Upper lobe of left lung (tissue), 6 donors: ENCODE measurements at regions not wholly inside any gene's neighbourhood (a gene's known extent, or its start where the extent isn't known, plus 50 kb on each side); places are given as distances from the start of the nearest gene placed in this dataset.
A peak's percentile ranks its signal among the peaks of the same experiment; 100 is the strongest.

Source experiments
- ATAC-seq, 2 donors: fragments of 200-7000 bp; cut with Tn5 transposase; one replicate each; pipeline ENCODE4 v1.9.1; 2022; ENCODE audit warnings: mild to moderate bottlenecking in 2 of 2, moderate library complexity in 2 of 2; ENCODE audit not compliant: low FRiP score in 2 of 2
- DNase-seq, 2 donors: peaks; one replicate each; pipeline ENCODE4 v3.0.0-alpha.2; 2019 to 2020
- H3K27ac ChIP-seq, 4 donors: fragments of 200-600 bp; sonication (generic); one replicate each; pipeline ENCODE4 v1.5.1; 2016 to 2019
- H3K27me3 ChIP-seq, 4 donors: fragments of 200-600 bp; sonication (generic); one replicate each; pipeline ENCODE4 v1.5.1; 2017 to 2019
- H3K36me3 ChIP-seq, 4 donors: fragments of 200-600 bp; sonication (generic); one replicate each; pipeline ENCODE4 v1.5.1; 2016 to 2019
- H3K4me1 ChIP-seq, 4 donors: fragments of 200-600 bp; sonication (generic); one replicate each; pipeline ENCODE4 v1.5.1; 2018 to 2019
- H3K4me3 ChIP-seq, 4 donors: fragments of 200-600 bp; sonication (generic); one replicate each; pipeline ENCODE4 v1.5.1; 2017 to 2019; ENCODE audit warnings: mild to moderate bottlenecking in 2 of 4, moderate library complexity in 1 of 4
- H3K9me3 ChIP-seq, 4 donors: fragments of 200-600 bp; sonication (generic); one replicate each; pipeline ENCODE4 v1.5.1; 2018 to 2019
- CTCF ChIP-seq, 6 experiments: fragments of 450-650 bp in 4 of 6; fragments of 200-600 bp in 2 of 6; sonication (generic) in 2 of 6; IDR thresholded peaks; one replicate each; pipeline ENCODE4 v1.5.1; 2016 to 2019; ENCODE audit warnings: antibody characterized with exemption in 6 of 6
- EP300 ChIP-seq, 4 donors: sonication (generic); formaldehyde crosslinking; IDR thresholded peaks; one replicate each; pipeline ENCODE4 v1.5.1; 2017; ENCODE audit warnings: antibody characterized with exemption in 4 of 4, control low read depth in 2 of 4
- POLR2A ChIP-seq, 4 donors: fragments of 450-650 bp; IDR thresholded peaks; one replicate each; pipeline ENCODE4 v1.5.1; 2016 to 2017; ENCODE audit warnings: antibody characterized with exemption in 4 of 4, mild to moderate bottlenecking in 2 of 4
- POLR2AphosphoS5 ChIP-seq, 2 donors: sonication (generic); formaldehyde crosslinking; IDR thresholded peaks; one replicate each; pipeline ENCODE4 v1.5.1; 2017; ENCODE audit warnings: antibody characterized with exemption in 2 of 2
- WGBS, 2 donors: methylation state at CpG; one replicate each; pipeline ENCODE4 v1.1.5; 2017 to 2018; 5-methylcytosine and 5-hydroxymethylcytosine counted together
- donor health status: DM: no; HTN: no; CAD: no; lungs with moderate emphysema.
- donor health status: DM: no; HTN: yes; CAD: no; lungs with severe emphysema.

- peak overlapping the region; percentile 20 to 73 (median 47) for H3K27ac ChIP-seq
- peaks cover 0 to 5% (median 2%) of the 10 kb centered on the region in 4 donors for H3K4me1 ChIP-seq
- no peaks in the 10 kb centered on the region for H3K27me3 ChIP-seq
- no peaks in the 10 kb centered on the region for H3K36me3 ChIP-seq
- WGBS, 2 donors: 49 to 69% methylated on average over 3 of the region's 3 CpGs
- DNase-seq (no peak), ATAC-seq (no peak)
- no peak overlapping the region for H3K4me3 ChIP-seq
- H3K9me3 ChIP-seq: no peaks in the 10 kb centered on the region
- TF ChIP-seq CTCF (IDR thresholded peaks at IDR 0.05) (no peak), EP300 (IDR thresholded peaks at IDR 0.05) (no peak), POLR2A (IDR thresholded peaks at IDR 0.05) (no peak), POLR2AphosphoS5 (IDR thresholded peaks at IDR 0.05) (no peak)
These were observed 337.6 kb downstream of the MLLT3 start for GRCh38 chr9:20284601-20285289.

- H3K27me3 ChIP-seq: no peaks in the 10 kb centered on the region
- ATAC-seq (peak in 1 of 2 donors; percentile 30), DNase-seq (no peak)
- 94 to 96% methylated on average over 3 of the region's 3 CpGs for WGBS, 2 donors
- H3K4me1 ChIP-seq: peaks cover 0 to 5% (median 2%) of the 10 kb centered on the region in 4 donors
- no peak overlapping the region for H3K27ac ChIP-seq
- peaks cover 0 to 8% (median 4%) of the 10 kb centered on the region in 4 donors for H3K9me3 ChIP-seq
- TF ChIP-seq POLR2AphosphoS5 (IDR thresholded peaks at IDR 0.05): no peak
- TF ChIP-seq EP300 (IDR thresholded peaks at IDR 0.05): no peak
- no peak for TF ChIP-seq CTCF (IDR thresholded peaks at IDR 0.05)
- no peak for TF ChIP-seq POLR2A (IDR thresholded peaks at IDR 0.05)
- H3K4me3 ChIP-seq: no peak overlapping the region
- no peaks in the 10 kb centered on the region for H3K36me3 ChIP-seq
These were observed 342.0 kb downstream of the MLLT3 start for GRCh38 chr9:20280330-20280729.

GRCh38 chr9:20276762-20277161, 345.5 kb downstream of the MLLT3 start:
- no peaks in the 10 kb centered on the region for H3K4me1 ChIP-seq
- 96 to 97% methylated on average over 2 of the region's 2 CpGs for WGBS, 2 donors
- ATAC-seq (no peak), DNase-seq (no peak)
- H3K4me3 ChIP-seq: no peak overlapping the region
- H3K27me3 ChIP-seq: no peaks in the 10 kb centered on the region
- H3K27ac ChIP-seq: no peak overlapping the region
- H3K9me3 ChIP-seq: peaks cover 0 to 8% (median 4%) of the 10 kb centered on the region in 4 donors
- no peak for TF ChIP-seq POLR2A (IDR thresholded peaks at IDR 0.05)
- no peak for TF ChIP-seq EP300 (IDR thresholded peaks at IDR 0.05)
- H3K36me3 ChIP-seq: no peaks in the 10 kb centered on the region

- Histone ChIP-seq H3K9me3 (peaks cover 0 to 6% (median 3%) of the 10 kb centered on the region in 4 donors), H3K4me3 (no peak overlapping the region), H3K36me3 (no peaks in the 10 kb centered on the region), H3K4me1 (no peaks in the 10 kb centered on the region), H3K27me3 (no peaks in the 10 kb centered on the region), H3K27ac (no peak overlapping the region)
- no peak for ATAC-seq
- DNase-seq: no peak
- 77 to 86% methylated on average over 2 of the region's 2 CpGs for WGBS, 2 donors
- TF ChIP-seq EP300 (IDR thresholded peaks at IDR 0.05): no peak
- TF ChIP-seq CTCF (IDR thresholded peaks at IDR 0.05): no peak
- no peak for TF ChIP-seq POLR2AphosphoS5 (IDR thresholded peaks at IDR 0.05)
- TF ChIP-seq POLR2A (IDR thresholded peaks at IDR 0.05): no peak
These were observed 350.6 kb downstream of the MLLT3 start for GRCh38 chr9:20271723-20272122.

GRCh38 chr9:20271096-20271495, 351.2 kb downstream of the MLLT3 start:
- H3K4me3 ChIP-seq: no peak overlapping the region
- TF ChIP-seq CTCF (IDR thresholded peaks at IDR 0.05): no peak
- no peak for TF ChIP-seq POLR2A (IDR thresholded peaks at IDR 0.05)
- no peak for TF ChIP-seq EP300 (IDR thresholded peaks at IDR 0.05)
- no peak for TF ChIP-seq POLR2AphosphoS5 (IDR thresholded peaks at IDR 0.05)
- H3K27me3 ChIP-seq: no peaks in the 10 kb centered on the region
- no peaks in the 10 kb centered on the region for H3K4me1 ChIP-seq
- ATAC-seq (no peak), DNase-seq (no peak)
- no peaks in the 10 kb centered on the region for H3K36me3 ChIP-seq
- 37 to 76% methylated on average over 1 of the region's 1 CpG for WGBS, 2 donors
- H3K27ac ChIP-seq: no peak overlapping the region
- H3K9me3 ChIP-seq: peaks cover 0 to 4% (median 0%) of the 10 kb centered on the region in 4 donors
